A673 (cell line): ENCODE measurements at regions not wholly inside any gene's neighbourhood (a gene's known extent, or its start where the extent isn't known, plus 50 kb on each side); places are given as distances from the start of the nearest gene placed in this dataset.

Experiments used
- BruUV-seq: library from RNA; stranded (reverse); fragments of 400-500 nt; replicated peaks from 2 replicates; lab custom pipeline; 2021; lab: Mats Ljungman, UMichigan
- CTCF ChIA-PET: fragments of 300-600 bp; sonication (Branson Sonifier 250); formaldehyde crosslinking; loops from one replicate; lab custom pipeline; 2022; ENCODE audit warnings: antibody characterized with exemption; lab: Charles Lee
- POLR2A ChIA-PET: fragments of 300-600 bp; sonication (Branson Sonifier 250); formaldehyde crosslinking; loops from one replicate; lab custom pipeline; 2022; ENCODE audit warnings: antibody characterized with exemption; ENCODE audit not compliant: low non-redundant PET; lab: Charles Lee
- DNase-seq: peaks from one replicate; pipeline ENCODE4 v3.0.0-alpha.2; 2015; ENCODE audit warnings: low spot score
- H3K27ac ChIP-seq: fragments of 200-600 bp; sonication (generic); 2 replicates; pipeline ENCODE4 v1.5.1; 2016; ENCODE audit warnings: mixed run types, low read depth, mild to moderate bottlenecking, mixed read lengths, antibody characterized with exemption, low read length; ENCODE audit not compliant: poor library complexity, severe bottlenecking
- H3K27me3 ChIP-seq: fragments of 200-600 bp; sonication (generic); replicated peaks from 2 replicates; pipeline ENCODE4 v1.6.1; 2017; ENCODE audit warnings: mixed run types, low read depth, mild to moderate bottlenecking, mixed read lengths, antibody characterized with exemption, low read length; ENCODE audit not compliant: insufficient read depth, poor library complexity
- H3K36me3 ChIP-seq: fragments of 200-600 bp; sonication (generic); 2 replicates; pipeline ENCODE4 v1.6.1; 2016; ENCODE audit warnings: mixed run types, mild to moderate bottlenecking, mixed read lengths, antibody characterized with exemption, low read length; ENCODE audit not compliant: insufficient read depth, poor library complexity, severe bottlenecking
- H3K4me1 ChIP-seq: fragments of 200-600 bp; sonication (generic); 2 replicates; pipeline ENCODE4 v1.6.1; 2017; ENCODE audit warnings: mixed run types, mild to moderate bottlenecking, mixed read lengths, antibody characterized with exemption, low read length; ENCODE audit not compliant: insufficient read depth, poor library complexity, severe bottlenecking
- H3K4me3 ChIP-seq: fragments of 200-600 bp; sonication (generic); 2 replicates; pipeline ENCODE4 v1.5.1; 2016; ENCODE audit warnings: low read depth, mixed run types, mild to moderate bottlenecking, mixed read lengths, low read length; ENCODE audit not compliant: poor library complexity, severe bottlenecking
- H3K9me3 ChIP-seq: fragments of 200-600 bp; sonication (generic); 2 replicates; pipeline ENCODE4 v1.6.1; 2016; ENCODE audit warnings: mixed run types, low read depth, mild to moderate bottlenecking, mixed read lengths, antibody characterized with exemption, low read length; ENCODE audit not compliant: poor library complexity, severe bottlenecking
- CTCF ChIP-seq: fragments of 300-800, 200-600 bp; sonication (generic); conservative IDR thresholded peaks from 2 replicates; pipeline ENCODE4 v1.5.1; 2017; ENCODE audit warnings: low read depth, mild to moderate bottlenecking, antibody characterized with exemption, low read length, moderate library complexity, mixed read lengths
- EZH2 ChIP-seq: fragments of 200-600 bp; sonication (generic); IDR thresholded peaks from 2 replicates; pipeline ENCODE4 v1.6.1; 2017; ENCODE audit warnings: borderline replicate concordance, low read depth, mild to moderate bottlenecking, mixed read lengths, antibody characterized with exemption, low read length; ENCODE audit not compliant: poor library complexity, severe bottlenecking
- intact Hi-C: fragments of 100-400 bp; cut with micrococcal nuclease; formaldehyde crosslinking; loops from one replicate; pipeline ENCODE4 v1.10.0; 2022; ENCODE audit not compliant: unreplicated experiment

- Histone ChIP-seq H3K27ac (no peak overlapping the region), H3K4me1 (no peaks in the 10 kb centered on the region), H3K4me3 (no peak overlapping the region), H3K36me3 (no peaks in the 10 kb centered on the region), H3K27me3 (no peaks in the 10 kb centered on the region), H3K9me3 (no peaks in the 10 kb centered on the region)
- ChIA-PET POLR2A (no interaction called here), CTCF (no interaction called here)
- intact Hi-C loops: no loop called here
- DNase-seq: no peak
- TF ChIP-seq EZH2: no peak
- no peak for TF ChIP-seq CTCF
- BruUV-seq: no TSS peak
Measured at GRCh38 chr3:31358473-31359070, 174.2 kb upstream of the STT3B start.

GRCh38 chr3:31361371-31362273 lies 171.1 kb upstream of the STT3B start:
- no peak for DNase-seq
- H3K9me3 ChIP-seq: no peaks in the 10 kb centered on the region
- no peak overlapping the region for H3K27ac ChIP-seq
- ChIA-PET CTCF (no interaction called here), POLR2A (no interaction called here)
- no peak overlapping the region for H3K4me3 ChIP-seq
- no TSS peak for BruUV-seq
- no peaks in the 10 kb centered on the region for H3K27me3 ChIP-seq
- TF ChIP-seq CTCF: no peak
- TF ChIP-seq EZH2: no peak
- intact Hi-C loops: no loop called here
- H3K36me3 ChIP-seq: no peaks in the 10 kb centered on the region
- H3K4me1 ChIP-seq: no peaks in the 10 kb centered on the region

DNA sequence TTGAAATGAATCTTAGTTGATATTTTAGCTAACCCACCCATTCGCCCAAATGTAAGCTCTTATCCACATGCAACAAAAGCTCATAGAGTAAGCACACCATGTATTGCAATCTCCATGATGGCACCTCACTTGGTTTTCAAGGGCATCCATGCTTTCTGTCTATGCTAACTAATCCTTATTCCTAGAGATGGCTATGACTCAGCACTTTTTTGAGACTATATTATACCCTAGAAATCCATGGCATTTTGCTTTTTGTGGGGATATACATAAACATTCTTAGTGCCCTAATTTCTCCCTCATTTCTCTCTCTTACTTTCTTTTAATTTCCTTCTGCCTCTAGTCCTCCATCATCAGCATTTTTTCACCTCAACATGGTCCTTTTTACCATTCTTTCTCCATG lies 168.5 kb upstream of the STT3B start:
- no peaks in the 10 kb centered on the region for H3K27me3 ChIP-seq
- no peaks in the 10 kb centered on the region for H3K36me3 ChIP-seq
- TF ChIP-seq EZH2 (no peak), CTCF (no peak)
- H3K9me3 ChIP-seq: no peaks in the 10 kb centered on the region
- no peak overlapping the region for H3K4me3 ChIP-seq
- BruUV-seq: no TSS peak
- POLR2A ChIA-PET: no interaction called here
- CTCF ChIA-PET: no interaction called here
- H3K27ac ChIP-seq: no peak overlapping the region
- DNase-seq: peak; percentile 5
- intact Hi-C loops: no loop called here
- no peaks in the 10 kb centered on the region for H3K4me1 ChIP-seq
